ENCODE measurements at regions not wholly inside any gene's neighbourhood (a gene's known extent, or its start where the extent isn't known, plus 50 kb on each side); places are given as distances from the start of the nearest gene placed in this dataset.

DNA sequence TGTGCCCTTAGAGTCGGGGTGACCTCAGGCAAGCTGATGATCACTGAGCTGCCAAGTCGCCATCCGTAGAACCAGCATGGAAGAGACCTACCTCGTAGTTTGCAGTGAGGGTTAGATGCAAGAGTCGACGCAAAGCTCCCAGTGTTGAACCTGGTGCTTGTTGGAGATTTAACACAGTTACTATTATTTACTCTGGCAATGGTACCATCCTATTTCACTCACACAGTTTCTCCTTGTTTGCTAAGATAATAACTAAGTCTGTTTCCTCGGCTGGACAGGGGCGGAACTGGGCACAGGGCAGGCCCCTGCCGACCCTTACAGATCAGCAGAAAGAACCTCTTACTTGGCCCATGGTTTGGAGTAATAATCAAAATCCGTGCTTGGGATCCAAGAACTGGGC is 85.5 kb downstream of the ACAA2 start:
- TF ChIP-seq POLR2A (IDR thresholded peaks at IDR 0.05) (no peak), POLR2AphosphoS5 (IDR thresholded peaks at IDR 0.05) (no peak), EP300 (IDR thresholded peaks at IDR 0.05) (no peak)
- TF ChIP-seq, protein P1, sequence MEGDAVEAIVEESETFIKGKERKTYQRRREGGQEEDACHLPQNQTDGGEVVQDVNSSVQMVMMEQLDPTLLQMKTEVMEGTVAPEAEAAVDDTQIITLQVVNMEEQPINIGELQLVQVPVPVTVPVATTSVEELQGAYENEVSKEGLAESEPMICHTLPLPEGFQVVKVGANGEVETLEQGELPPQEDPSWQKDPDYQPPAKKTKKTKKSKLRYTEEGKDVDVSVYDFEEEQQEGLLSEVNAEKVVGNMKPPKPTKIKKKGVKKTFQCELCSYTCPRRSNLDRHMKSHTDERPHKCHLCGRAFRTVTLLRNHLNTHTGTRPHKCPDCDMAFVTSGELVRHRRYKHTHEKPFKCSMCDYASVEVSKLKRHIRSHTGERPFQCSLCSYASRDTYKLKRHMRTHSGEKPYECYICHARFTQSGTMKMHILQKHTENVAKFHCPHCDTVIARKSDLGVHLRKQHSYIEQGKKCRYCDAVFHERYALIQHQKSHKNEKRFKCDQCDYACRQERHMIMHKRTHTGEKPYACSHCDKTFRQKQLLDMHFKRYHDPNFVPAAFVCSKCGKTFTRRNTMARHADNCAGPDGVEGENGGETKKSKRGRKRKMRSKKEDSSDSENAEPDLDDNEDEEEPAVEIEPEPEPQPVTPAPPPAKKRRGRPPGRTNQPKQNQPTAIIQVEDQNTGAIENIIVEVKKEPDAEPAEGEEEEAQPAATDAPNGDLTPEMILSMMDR (IDR thresholded peaks at IDR 0.05): no peak

All from sigmoid colon (tissue), 4 donors.